Hypothalamus (tissue), 51 donors: ENCODE measurements at regions not wholly inside any gene's neighbourhood (a gene's known extent, or its start where the extent isn't known, plus 50 kb on each side); places are given as distances from the start of the nearest gene placed in this dataset.
"Not testable (repeated sequence)": the region's sequence is repeated elsewhere in the genome, so short reads cannot be mapped to it uniquely, and the experiment has no call there.

ENCODE experiments used
- DNase-seq, 51 donors: peaks; one replicate each; lab custom pipeline; 2025; lab: John Stamatoyannopoulos, UW

DNA sequence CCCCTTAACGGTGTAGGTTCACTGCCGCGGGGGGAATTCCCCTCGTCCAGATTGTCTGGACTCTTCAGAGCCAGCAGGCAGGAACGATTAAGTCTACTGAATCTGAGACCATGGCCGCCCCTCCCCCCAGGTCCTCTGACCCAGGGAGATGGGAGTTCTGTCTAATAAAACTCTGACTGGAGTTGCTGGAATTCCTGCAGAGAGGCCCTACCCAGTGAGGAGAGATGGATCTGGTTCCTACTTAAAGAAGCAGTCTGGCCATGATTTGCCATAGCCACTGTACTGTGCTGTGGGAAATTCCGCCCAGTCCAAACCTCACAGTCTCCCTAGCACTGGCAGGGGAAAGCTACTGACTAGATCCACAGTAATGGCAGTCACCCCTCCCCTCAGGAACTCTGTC is 237.7 kb upstream of the RASA1 start:
- DNase-seq: no peak

DNA sequence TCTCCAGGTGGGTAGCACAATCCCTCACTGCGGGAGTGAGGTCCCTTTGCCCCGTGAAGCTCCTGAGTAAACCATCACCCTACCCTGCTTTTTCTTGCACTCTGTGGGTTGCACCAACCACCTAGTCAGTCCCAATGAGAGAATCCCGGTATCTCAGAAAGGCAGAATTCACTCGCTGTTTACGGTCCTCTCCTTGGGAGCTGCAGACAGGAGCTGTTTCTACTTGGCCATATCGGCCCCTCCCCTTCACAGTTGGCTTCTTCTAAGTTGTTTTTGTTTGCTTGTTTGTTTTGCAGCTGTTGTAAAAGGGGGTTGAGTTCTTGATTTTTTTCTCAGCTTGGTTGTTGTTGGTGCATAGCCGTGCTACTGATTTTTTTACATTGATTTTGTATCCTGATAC is 237.0 kb upstream of the RASA1 start:
- DNase-seq: no peak

DNA sequence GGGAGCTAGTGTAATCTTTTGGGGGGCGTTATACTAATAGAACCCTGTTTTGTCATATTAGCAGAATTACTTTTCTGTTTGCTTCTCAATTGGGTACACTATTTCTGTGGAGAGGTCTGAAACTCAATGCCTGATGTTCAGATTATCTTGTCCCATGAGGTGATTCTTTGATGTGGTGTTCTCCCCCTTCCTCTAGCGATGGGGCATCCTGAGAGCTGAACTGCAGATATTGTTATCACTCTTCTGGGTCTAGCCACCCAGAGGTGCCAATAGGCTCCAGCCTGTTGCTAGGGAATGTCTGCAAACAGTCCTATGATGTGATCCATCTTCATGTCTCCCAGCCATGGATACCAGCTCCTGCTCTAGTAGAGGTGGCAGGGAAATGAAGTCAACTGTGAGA is 233.1 kb upstream of the RASA1 start:
- DNase-seq: no peak

DNA sequence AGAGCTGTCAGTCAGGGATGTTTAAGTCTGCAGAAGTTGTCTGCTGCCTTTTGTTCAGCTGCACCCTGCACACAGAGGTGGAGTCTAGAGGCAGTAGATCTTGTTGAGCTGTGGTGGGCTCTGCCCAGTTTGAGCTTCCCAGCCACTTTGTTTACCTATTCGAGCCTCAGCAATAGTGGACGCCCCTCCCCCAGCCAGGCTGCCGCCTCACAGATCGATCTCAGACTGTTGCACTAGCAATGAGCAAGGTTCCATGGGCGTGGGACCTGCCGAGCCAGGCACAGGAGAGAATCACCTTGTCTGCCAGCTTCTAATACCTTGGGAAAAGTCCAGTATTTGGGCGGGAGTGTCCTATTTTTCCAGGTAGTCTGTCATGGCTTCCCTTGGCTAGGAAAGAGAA is 225.1 kb upstream of the RASA1 start:
- DNase-seq: no peak

DNA sequence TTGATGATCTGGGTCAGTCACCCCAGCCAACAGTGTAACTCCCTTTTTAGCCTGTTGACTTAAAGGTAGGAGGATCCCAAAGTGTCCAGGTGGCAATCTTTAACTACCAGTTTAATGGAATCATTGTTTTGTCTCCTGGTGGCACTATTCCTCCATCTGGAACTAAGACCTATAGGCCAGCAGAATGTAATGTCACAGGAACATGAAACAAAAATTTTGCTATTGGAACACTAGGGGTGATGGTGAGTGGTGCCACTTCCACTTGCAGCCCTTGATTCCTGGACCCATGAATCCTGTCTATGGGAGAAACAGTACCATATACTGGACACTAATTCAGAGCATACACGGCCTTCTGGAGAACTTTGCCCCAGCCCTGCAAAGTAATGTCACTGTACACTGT is 219.5 kb upstream of the RASA1 start:
- DNase-seq: no peak

DNA sequence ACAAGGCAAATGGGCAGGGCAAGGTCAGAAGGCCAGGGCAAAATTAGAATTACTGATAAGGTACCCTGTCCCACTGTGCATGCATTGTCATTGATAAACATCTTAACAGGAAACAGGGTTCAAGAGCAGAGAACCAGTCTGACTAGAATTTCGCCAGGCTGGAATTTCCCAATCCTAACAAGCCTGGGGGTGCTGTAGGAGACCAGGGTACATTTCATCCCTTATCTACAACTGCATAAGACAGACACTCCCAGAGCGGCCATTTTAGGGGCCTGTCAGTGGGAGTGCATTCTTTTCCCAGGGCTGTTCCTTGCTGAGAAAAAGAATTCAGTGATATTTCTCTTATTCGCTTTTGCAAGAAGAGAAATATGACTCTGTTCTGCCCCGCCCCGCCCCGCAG is 218.7 kb upstream of the RASA1 start:
- not testable (repeated sequence) for DNase-seq

DNA sequence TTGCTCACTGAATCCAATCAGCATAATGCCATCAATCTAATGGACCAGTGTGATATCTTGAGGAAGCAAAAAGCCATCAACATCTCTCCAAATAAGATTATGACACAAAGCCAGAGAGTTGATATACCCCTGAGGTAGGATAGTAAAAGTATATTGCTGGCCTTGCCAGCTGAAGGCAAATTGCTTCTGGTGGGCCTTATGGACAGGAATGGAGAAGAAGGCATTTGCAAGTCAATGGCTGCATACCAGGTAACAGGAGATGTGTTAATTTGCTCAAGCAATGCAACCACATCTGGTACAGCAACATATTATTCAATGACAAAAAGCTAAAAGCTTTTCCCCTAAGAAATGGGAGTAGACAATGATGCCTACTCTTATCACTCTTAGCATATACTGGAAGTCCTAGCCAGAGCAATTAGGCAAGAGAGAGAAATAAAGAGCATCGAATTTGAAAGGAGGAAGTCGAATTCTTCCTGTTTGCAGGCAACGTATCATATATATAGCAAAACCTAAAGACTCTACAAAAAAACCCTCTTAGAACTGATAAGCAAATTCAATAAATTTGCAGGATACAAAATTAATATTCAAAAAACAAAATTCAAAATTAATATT is 216.1 kb upstream of the RASA1 start:
- no peak for DNase-seq

DNA sequence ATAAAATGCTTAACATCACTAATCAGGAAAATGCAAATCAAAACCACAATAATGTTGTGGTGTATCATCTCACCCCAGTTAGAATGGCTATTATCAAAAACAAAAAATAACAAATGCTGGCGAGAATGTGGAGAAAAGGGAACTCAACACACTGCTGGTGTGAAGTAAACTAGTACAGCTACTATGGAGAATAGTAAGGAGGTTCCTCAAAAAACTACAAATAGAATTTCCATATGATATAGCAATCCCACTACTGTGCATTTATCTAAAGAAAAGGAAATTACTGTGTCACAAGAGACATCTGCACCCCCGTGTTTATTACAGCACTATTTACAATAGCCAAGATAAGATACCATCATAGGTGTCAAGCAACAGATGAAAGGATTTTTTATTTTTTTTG is 214.5 kb upstream of the RASA1 start:
- no peak for DNase-seq

DNA sequence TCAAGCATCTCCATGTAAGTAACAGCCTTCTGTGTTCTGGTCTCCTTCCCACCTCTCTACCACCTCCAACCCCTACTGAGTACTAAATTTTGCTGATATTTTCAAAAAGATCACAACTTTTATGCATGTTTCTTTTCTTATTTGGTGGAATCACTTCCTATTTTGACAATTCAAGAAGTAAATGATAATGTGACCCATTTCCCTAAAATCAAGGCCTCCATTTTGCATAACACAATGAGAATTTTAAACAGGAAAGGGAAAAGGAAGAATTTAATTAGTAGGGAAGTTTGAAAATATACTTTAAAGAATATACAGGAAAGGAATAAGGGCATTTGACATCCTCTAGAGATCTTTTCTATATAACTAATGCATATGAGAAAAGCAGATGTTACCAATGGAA is 212.9 kb upstream of the RASA1 start:
- DNase-seq: no peak

DNA sequence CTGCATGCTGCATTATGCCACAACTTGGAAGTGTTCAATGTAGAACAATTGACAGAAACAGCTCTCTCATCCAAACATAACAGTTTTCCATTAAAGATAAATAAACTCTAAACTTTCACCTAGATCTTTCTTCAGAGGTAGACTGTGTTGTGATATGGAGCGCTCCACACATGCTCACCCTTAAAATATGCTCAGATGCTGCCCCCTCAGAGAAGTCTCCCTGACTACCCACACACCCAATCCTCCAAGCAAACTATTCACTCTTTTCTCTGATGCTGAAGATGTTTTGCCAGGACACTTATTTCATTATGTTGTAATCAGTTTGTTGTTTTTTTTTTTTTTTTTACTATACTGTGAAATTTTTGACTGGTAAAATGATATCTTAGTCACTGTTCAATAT is 206.6 kb upstream of the RASA1 start:
- DNase-seq: no peak

DNA sequence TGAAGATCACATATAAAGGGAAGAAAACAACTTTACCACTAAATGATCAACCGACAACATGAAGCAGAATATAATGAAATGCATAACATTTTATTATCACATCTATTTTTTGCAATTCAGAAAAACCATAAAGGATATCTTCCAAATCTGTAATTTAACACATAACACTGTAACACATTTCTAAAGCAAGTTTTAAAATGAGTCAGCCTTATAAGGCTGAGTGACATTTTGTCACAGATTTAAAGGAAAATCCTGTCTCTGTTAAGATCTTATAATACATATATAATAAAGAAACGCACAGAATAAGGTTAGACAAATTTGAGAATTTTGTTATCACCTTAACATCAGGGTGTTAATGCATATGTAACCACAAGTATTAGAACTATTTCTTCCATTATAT is 198.4 kb upstream of the RASA1 start:
- DNase-seq: no peak

DNA sequence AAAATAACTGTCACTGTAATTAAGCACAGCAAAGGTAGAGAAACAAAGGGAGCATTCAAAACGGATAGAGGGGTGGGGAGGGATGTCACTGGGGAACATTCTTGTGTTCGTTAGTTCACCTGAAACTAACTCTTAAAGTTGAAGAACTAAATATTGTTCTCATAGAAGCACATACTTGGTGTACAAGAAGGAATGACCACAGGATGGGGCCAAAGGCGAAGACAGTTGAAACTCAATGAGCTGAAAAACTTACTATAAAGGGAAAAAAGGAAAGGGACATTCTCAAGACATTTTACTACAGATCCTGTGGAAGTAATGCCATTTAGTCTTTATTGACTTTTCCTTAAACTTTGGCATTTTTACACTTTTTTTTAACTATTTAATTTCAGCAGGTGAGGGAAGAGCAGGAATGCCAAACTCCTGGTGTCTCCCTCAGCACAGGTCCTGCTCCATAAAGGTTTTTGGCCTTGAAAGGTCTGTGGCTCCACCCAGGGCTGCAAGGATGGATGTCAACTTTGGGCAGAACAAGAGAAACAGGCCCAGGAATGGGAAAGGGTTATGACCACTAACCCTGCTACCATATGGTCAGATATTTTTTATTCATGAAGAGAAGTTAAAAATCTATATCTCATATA is 197.6 kb upstream of the RASA1 start:
- peak in 9 of 51 donors; percentile 0 to 24 (median 6) for DNase-seq

DNA sequence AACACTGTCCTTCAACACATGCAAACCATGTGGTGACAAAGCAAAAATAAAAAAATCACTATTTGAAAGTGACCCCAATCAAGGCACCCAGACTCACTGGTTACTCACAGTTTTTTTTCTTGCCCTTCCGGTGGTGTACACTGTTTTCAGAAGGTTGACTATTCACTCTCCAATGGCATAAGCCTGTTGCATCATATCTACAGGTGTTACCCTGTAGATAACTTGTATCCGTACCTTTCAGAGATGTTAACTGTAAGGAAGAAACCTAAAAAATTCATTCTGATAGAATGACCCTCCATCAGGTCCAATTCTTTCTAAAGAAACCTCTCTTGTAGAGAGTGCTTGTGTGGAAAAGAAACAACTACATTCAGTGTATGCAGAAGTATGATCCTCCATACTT is 193.6 kb upstream of the RASA1 start:
- DNase-seq: no peak

DNA sequence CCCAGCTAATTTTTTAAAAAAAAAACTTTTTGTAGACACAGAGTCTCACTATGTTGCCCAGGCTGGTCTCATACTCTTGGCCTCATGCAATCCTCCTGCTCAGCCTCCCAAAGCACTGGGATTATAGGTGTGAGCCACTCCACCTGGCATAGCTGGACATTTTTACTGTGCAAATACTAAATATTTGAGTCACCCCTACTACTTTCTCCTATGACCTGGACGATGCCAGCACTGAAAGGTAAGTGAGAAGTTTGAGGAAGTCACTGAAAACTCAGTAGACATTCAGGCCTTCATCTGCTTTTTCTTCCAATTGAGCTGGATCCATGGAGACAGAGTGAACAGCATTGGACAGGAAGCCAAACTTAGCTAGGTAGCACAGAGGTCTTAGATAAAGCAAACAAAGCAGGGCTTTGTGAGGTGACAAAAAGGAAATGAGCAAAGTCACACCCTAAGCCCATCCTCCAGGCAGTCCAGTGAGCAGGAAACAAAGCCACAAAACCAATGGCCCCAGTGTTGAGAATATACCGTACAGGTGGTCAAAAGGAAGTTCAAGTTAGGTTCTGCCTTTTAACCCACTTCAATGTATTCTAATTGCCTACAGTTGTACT is 192.6 kb upstream of the RASA1 start:
- no peak for DNase-seq

DNA sequence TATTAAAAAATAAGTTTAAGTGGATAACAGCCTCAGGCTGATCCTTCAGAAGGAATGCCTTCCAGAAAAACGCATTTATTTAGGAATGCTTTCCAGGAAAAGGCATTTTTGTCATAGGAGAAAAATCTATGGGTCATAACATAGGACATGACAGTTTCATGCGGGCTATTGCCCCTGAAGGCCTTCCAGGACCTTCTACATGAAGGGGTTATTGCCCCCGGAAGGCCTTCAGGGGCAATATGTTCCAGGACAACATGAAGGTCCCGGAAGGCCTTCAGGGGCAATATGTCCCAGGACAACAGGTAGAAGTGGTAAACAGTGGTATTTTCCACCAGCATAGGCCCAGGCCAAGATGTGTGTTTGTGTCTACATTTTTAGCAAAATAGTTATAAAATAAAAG is 191.3 kb upstream of the RASA1 start:
- DNase-seq: no peak

DNA sequence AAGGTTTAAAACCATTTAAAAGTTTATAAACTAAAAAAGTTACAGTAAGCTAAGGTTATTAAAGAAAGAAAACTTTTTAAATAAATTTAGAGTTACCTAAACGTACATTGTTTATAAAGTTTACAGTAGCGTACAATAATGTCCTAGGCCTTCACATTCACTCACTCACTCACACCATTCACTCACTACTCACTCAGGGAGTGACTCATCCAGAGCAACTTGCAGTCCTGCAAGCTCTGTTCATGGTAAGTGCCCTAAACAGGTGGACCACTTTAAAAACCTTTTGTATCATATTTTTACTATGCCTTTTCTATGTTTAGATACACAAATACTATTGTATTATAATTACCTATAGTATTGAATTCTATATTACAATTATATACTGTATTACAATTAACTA is 190.8 kb upstream of the RASA1 start:
- DNase-seq: no peak

DNA sequence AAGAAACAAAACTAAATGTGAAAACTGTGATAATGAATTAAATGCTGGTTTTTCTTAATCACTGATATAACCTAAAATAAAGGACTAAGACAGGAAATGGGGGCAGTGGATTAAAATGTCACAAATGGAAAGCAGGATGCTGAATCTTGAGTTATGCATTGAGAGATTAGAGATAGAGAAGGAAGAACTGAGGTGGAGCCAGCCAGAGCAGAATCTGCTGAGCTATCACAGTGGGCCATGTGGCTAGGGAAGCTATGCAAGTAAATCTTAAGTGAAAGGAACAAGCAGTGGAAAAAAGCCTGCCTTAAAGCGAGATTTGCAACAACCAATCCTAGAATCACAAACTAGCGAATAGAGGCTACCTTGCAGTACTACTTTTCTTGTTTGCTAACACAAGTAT is 188.5 kb upstream of the RASA1 start:
- peak in 3 of 51 donors; percentile 0 to 1 (median 0) for DNase-seq

DNA sequence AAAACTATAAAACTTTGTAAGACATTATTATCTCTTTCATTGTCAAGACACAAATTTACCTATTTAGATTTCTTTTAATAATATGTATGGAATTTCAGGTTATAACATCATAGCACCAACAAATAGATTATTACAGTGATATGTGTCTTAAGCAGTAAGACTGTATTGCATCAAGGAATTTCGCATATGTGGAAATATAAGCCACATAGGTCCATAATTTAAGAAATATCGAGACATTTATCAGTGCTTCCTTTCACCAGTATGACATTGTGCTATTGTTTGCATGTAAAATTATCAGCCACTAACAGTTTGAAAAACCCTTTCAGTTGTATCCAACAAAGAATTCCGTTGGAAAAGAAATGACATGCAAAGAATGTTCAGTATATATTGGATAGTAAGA is 186.7 kb upstream of the RASA1 start:
- DNase-seq: no peak

DNA sequence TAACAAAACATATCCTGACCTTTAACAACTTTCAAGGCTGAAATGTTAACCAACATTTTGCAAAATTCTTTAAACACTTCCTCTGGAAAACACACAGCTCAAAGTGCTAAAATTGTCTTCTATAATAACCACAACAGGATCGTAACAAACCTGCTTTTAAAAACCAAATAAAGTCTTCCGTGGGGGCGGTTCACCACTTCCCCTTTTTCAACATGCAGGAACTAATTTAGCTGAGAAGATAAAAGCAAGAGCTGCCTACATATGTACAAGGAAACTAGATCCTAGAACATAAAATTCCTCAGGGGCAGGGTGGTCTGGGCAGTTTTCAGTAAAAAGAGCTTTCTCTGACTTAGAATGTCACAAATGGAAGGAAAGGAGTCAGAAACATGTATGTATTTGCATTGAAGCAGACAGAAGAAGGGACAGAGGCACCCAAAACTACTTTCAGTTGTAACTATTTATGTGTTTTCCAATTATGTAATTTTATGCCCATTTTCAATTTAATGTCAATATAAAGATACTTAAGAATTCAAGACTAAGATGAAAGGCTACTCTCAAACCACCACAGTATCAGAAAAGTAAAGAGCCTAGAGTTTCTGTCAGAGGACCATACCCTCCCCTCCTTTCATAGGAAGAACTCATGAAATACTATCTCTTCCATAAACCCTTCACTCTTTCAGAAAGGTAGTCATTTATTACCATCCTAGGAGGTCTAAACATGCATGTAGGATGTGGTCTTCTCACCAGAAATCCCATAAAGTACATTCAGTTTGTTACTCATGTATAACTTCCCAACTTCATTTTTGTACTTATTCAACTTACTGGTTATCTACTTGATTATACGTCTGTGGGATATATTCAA is 185.9 kb upstream of the RASA1 start:
- peak in 4 of 51 donors; percentile 0 to 15 (median 0) for DNase-seq

DNA sequence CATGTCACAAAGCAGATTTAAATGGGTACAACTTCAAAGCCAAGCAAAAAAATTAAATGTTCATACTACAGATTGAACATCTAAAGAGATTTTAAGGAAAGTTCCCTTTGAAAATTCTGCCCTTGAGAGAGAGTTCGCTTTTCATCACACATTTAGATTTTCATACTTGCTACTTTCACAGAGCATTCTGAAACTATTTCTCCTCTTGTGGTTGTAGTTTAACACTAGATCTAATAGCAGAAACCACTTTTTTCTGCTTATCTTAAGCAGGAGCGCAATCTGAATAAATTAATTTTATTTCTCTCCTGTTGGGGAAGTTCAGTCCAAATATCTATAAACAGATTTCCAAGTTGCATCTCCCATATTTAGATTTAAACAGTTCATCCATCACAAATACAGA is 173.3 kb upstream of the RASA1 start:
- no peak for DNase-seq

DNA sequence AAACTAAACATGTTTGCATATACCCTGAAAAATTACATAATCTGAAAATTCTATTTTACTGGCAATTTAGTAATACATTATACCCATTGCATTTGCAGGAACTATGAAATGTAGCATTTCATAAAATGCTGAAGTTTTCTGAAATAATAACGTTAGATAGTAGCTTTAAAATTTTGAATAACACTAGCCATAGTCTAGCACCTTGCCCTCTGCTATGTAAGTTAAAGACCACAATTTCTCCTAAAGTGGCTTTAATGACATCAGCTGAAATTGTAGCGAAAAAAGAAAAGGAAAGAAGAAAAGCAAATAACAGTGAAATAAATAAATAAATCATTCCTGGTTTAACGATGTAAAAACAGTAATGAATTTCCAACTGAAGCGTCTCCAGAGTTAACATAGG is 172.8 kb upstream of the RASA1 start:
- no peak for DNase-seq

DNA sequence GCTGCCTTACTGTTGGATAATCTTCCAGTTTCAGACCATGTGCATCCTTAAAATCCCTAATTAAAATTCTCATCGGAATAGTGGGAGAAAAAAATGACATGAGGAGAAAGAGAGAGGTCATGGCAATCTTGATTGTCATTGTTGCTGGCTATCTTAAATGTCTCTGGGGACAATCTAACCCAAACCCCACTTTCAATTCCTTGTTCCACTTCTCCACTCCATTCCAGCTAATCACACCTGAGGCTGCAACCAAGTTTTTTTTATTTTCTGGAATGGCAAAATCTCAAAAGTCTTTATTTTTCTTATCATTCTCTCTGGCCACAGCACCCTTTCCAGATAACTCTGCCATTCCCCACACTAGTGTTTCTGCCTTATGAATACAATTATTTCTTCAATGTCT is 171.9 kb upstream of the RASA1 start:
- no peak for DNase-seq
